Activated CD8-positive, alpha-beta memory T cell treated with anti-CD3 and anti-CD28 coated beads, Interleukin-2, amount 50 U/mL, for 24 hours (primary cell): ENCODE measurements at regions not wholly inside any gene's neighbourhood (a gene's known extent, or its start where the extent isn't known, plus 50 kb on each side); places are given as distances from the start of the nearest gene placed in this dataset.

Experiments used
- DNase-seq: peaks from one replicate; pipeline ENCODE4 v3.0.0-alpha.2; 2020; ENCODE audit errors: extremely low read depth

- no peak for DNase-seq
Measured at GRCh38 chr12:127192391-127192790, 1074.6 kb upstream of the TMEM132C start.

DNA sequence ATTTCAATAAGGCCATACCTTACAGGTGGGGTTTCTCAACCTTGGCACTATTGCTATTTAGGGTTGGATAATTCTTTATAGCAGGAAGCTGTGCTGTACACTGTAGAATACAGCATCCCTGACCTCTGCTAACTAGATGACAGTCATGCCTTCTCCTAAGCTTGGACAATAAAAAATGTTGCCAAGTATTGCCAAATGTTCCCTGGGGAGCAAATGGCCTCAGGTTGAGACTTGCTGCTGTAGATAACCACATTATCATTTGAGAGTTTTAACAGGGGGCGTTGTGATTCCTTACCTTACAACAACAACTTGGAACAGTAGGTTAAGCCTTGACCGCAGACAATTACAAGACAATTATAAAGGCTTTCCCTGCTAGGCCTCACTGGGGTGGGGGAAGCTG, 1073.6 kb upstream of the TMEM132C start:
- no peak for DNase-seq

DNA sequence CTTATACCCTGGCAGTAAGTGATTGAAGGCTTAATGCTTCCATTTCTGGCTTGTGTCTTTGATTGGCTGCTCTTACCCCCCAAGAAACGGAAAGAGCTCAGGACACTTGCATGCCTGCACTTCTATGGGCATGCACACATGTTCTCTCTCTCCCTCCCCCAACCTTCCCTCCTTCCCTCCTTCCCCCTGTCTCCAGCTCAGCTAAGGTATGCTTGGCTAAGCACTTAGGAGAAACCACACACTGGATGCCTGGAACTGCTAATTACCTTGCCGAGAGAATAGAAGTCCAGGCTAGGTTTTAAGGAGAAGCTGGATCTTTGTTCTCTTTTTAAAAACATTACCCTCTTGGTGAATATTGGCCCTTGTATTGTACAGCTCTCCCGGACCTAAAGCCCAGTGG, 1072.8 kb upstream of the TMEM132C start:
- no peak for DNase-seq

DNA sequence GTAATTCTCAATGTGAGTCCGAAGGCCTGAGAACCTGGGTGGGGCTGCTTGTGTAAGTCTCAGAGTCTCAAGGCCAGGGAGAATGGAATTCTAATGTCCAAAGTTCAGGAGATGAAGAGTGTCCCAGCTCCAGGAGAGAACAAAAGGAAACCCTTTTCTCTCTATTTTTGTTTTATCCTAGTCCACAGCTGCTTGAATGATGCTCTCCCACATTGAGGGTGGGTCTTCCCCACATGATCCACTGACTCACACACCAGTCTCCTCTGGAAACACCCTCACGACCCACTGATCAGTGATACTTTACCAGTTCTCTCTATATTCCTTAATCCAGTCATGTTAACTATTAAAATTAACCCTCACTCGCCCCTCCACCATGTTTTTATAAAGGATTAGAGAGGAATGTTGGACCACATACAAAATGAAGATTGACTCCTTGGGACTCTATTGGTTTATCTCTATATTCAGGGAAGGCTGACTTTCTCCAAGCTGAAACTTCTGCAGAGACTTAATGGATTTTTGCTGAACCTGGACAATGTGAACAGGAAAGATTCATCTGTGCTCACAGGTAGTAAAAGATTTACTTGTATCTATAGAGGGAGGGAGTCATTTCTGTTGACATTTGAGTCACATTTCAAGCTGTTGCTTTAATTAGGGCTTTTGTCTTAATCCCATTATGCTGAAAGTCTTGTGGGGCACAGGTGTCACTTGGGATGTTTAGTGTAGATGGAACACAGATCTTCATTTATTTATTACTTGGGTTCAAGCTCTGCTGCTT, 1061.0 kb upstream of the TMEM132C start:
- DNase-seq, result no peak

GRCh38 chr12:127209318-127209717, 1057.7 kb upstream of the TMEM132C start:
- no peak for DNase-seq

- DNase-seq, result no peak
Measured at GRCh38 chr12:127214186-127214585, 1052.8 kb upstream of the TMEM132C start.

DNA sequence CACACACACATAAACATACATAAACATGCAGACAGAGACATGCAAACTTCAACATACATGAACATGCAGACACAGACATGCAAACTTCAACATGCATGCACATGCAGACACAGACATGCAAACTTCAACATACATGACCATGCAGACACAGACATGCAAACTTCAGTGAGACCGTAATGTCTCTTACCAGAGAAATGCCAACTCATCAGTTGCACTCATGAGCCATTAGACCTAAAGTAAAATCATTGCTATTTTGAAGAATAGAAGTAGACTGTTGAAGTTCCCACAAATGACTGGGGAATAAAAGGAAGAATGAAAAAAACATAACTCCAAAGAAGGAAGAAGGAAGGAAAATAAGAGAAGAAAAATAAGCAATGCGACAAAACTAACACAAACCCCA, 1044.0 kb upstream of the TMEM132C start:
- DNase-seq, result no peak

DNA sequence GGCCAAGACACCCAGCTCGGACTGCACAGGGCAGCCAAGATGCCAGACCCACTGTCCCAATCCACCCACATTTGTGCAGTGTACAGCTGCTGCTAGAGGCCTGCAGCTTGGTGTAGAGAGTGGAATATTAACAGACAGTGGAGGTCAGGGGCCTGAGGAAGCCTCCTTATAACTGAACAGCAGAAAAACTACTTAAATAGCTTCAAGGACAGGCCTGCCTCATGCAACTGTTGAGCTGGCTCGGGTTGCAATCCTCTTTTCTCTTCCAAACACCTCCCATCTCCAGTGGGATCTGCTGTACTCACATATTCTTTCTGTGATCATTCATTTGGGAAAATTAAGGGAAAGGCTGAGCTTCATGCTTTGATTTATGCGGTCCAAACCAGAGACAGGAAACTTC, 1043.2 kb upstream of the TMEM132C start:
- DNase-seq, result no peak

DNA sequence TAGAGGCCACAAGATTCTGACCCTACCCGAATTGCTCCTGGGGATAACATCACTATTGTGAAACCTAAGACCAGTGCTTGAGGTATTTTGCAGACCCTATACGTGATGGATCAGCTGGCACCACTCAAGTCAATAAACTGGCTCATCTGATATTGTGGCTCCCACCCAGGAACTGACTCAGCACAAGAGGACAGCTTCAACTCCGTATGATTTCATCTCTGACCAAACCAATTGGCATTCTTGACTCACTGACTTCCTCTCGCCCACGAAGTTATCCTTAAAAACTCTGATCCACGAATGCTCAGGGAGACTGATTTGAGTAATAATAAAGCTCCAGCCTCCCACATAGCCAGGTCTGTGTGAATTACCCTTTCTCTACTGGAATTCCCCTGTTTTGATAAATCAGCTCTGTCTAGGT, 1036.1 kb upstream of the TMEM132C start:
- DNase-seq, result no peak

DNA sequence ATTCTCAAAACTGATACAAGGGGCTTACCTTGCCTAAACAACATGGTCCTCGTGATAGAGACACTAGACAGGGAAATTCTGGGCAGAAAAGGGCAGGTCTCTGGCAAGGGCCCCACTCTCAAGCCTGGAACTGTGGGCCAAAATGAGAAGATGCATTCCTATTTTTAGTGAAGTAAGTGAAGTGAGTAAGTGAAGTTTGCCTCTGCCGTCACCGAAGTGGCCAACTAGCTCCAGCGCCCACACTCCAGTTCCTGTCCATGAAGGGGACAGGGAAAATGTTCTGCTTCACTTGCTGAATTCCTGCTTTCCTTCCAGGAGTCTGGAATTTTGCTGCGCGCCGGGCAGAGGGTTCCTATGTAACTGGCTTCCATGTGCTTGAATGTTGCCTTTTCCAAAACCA, 1035.6 kb upstream of the TMEM132C start:
- no peak for DNase-seq

DNA sequence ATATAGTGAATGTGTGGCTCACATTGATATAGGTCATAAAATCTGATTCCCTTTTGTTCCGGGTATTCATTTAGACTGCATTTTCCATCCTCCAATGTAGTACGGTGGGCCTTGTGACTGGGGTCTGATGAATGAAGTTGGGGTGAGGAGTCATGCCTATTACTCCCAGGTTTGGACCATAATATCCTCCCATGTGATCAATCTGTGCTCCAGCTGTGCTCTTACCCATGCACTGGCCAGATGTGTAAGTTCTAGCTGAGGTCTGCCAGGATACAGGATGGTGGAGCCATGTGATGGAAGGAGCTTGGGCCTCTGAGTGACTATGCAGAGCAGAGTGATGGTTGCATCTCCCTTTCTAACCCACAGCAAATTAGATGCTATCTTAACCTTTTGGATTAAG, 1034.0 kb upstream of the TMEM132C start:
- no peak for DNase-seq

- no peak for DNase-seq
Measured at GRCh38 chr12:127235761-127236160, 1031.2 kb upstream of the TMEM132C start.

- DNase-seq, result no peak
Measured at GRCh38 chr12:127236491-127236890, 1030.5 kb upstream of the TMEM132C start.

DNA sequence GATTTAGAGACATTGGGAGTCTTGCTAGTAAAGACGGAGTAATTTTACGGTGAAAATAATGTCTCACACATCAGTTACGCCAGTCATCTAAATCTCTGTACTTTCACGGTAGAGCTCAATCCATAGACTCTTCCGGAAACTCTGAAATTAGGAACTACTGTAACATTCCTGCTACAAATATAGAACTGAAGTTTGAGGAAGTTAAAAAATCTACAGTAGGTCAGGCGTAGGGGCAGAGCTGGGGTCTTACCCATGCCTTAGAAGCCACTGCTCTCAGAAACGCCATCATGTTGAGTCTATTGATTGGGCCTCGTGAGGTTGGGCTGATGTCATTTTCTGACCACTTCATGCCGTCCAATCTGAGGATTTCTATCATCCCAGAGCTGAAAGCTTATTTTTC, 1029.8 kb upstream of the TMEM132C start:
- no peak for DNase-seq

GRCh38 chr12:127238107-127238506, 1028.9 kb upstream of the TMEM132C start:
- no peak for DNase-seq

- DNase-seq, result no peak
Measured at GRCh38 chr12:127239781-127240180, 1027.2 kb upstream of the TMEM132C start.

GRCh38 chr12:127240249-127240929, 1026.6 kb upstream of the TMEM132C start:
- no peak for DNase-seq

- DNase-seq, result no peak
Measured at GRCh38 chr12:127241072-127241817, 1025.7 kb upstream of the TMEM132C start.

- DNase-seq, result no peak
Measured at GRCh38 chr12:127245009-127245408, 1022.0 kb upstream of the TMEM132C start.

DNA sequence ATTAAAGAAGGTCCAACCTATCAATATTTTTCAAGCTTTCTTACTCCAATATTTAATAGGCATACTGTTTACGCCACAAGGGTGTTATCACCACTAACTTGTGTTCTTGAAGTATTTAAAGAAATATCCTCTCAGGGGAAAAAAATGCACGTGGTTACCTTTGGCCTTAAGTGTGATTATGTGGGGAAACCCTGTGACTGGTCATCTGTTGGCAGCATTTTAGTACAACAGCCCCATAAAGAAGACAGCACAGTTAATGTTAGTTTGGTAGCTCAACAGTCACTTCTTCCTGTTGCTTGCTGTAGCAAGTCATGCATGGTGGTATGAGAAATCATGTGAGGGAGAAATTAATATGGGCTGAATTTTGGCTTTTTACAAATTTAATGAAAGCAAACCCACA, 1021.5 kb upstream of the TMEM132C start:
- no peak for DNase-seq

DNA sequence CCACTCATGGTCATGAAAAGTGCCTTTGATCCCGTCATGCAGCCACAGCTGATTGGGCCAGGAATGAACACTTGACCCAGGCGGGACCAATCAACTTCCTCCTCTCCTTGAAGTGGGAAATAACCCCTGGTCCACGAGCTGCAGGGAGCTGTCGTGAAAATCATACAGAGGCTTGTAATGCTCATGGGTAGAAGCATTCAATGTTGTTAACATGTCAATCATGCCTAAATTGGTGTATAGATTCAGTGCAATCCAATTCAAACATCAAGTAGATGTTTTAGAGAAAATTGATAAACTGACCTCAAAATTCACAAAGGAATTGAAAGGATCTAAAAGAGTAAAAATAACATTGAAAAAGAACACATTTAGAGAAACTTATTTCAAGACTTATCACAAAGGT, 1019.0 kb upstream of the TMEM132C start:
- DNase-seq, result no peak

GRCh38 chr12:127249428-127249827, 1017.5 kb upstream of the TMEM132C start:
- no peak for DNase-seq
